ENCODE measurements at regions not wholly inside any gene's neighbourhood (a gene's known extent, or its start where the extent isn't known, plus 50 kb on each side); places are given as distances from the start of the nearest gene placed in this dataset.

DNA sequence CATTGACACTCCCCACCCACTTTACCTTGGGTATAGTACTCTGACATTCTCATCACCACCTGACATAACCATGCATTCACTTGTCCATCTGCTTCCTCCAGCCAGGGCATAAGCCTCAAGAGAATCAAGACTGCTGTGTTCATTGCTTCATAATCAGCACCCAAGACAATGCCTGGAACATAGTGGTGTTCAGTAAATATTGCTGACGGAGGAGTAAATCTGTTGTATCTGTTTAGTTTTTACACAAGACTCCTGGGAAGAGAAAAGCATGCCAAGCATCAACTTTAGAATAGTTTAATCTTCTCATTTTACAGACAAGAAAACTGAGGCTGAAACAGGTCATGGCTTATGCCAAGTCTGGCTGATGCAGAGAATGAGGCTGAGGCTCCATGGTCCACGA, 173.9 kb upstream of the DUSP10 start:
- TF ChIP-seq, protein P1, sequence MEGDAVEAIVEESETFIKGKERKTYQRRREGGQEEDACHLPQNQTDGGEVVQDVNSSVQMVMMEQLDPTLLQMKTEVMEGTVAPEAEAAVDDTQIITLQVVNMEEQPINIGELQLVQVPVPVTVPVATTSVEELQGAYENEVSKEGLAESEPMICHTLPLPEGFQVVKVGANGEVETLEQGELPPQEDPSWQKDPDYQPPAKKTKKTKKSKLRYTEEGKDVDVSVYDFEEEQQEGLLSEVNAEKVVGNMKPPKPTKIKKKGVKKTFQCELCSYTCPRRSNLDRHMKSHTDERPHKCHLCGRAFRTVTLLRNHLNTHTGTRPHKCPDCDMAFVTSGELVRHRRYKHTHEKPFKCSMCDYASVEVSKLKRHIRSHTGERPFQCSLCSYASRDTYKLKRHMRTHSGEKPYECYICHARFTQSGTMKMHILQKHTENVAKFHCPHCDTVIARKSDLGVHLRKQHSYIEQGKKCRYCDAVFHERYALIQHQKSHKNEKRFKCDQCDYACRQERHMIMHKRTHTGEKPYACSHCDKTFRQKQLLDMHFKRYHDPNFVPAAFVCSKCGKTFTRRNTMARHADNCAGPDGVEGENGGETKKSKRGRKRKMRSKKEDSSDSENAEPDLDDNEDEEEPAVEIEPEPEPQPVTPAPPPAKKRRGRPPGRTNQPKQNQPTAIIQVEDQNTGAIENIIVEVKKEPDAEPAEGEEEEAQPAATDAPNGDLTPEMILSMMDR (IDR thresholded peaks at IDR 0.05): no peak
- TF ChIP-seq EP300 (IDR thresholded peaks at IDR 0.05): no peak
- TF ChIP-seq POLR2A (IDR thresholded peaks at IDR 0.05): no peak
- TF ChIP-seq POLR2AphosphoS5 (IDR thresholded peaks at IDR 0.05): no peak
